Skeletal muscle satellite cell (primary cell): ENCODE measurements at regions not wholly inside any gene's neighbourhood (a gene's known extent, or its start where the extent isn't known, plus 50 kb on each side); places are given as distances from the start of the nearest gene placed in this dataset.

Experiments
- H3K27me3 ChIP-seq: 2 replicates; pipeline ENCODE4 v1.7.0; 2013; ENCODE audit warnings: low read length; ENCODE audit not compliant: control insufficient read depth, insufficient read depth
- H3K36me3 ChIP-seq: 2 replicates; pipeline ENCODE4 v1.7.0; 2013; ENCODE audit warnings: mild to moderate bottlenecking, control low read depth, low read length; ENCODE audit not compliant: insufficient read depth
- H3K4me1 ChIP-seq: 2 replicates; pipeline ENCODE4 v1.7.0; 2013; ENCODE audit warnings: low read length; ENCODE audit not compliant: control insufficient read depth, insufficient read depth
- H3K4me2 ChIP-seq: 2 replicates; pipeline ENCODE4 v1.7.0; 2013; ENCODE audit warnings: mild to moderate bottlenecking, low read length
- H3K4me3 ChIP-seq: 2 replicates; pipeline ENCODE4 v1.7.0; 2013; ENCODE audit warnings: low read length
- H3K9ac ChIP-seq: 2 replicates; pipeline ENCODE4 v1.7.0; 2013; ENCODE audit warnings: mild to moderate bottlenecking, low read depth, low read length, moderate library complexity
- H3K9me3 ChIP-seq: replicated peaks from 2 replicates; pipeline ENCODE4 v1.7.0; 2013; ENCODE audit warnings: mild to moderate bottlenecking, control low read depth, low read length

DNA sequence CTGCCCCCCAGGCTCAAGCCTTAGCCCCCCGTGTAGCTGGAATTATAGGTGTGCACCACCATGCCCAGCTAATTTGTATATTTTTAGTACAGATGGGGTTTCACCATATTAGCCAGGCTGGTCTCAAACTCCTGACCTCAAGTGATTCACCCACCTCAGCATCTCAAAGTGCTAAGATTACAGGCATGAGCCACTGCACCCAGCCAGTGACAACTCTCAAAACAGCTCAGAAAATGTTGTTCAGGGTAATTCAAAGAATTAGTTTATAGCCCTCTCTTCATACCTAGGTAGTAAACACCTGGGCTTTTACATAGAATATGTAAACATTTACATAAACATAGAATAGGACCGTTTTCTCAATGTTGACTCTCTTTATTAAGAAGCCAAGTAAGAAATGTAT, 168.7 kb downstream of the ENC1 start:
- no peaks in the 10 kb centered on the region for H3K4me1 ChIP-seq

GRCh38 chr5:74469234-74469994, 171.1 kb downstream of the ENC1 start:
- H3K9me3 ChIP-seq: no peaks in the 10 kb centered on the region
- no peak overlapping the region for H3K4me2 ChIP-seq
- no peak overlapping the region for H3K9ac ChIP-seq
- H3K27me3 ChIP-seq: no peaks in the 10 kb centered on the region
- H3K36me3 ChIP-seq: no peaks in the 10 kb centered on the region
- H3K4me1 ChIP-seq: no peaks in the 10 kb centered on the region
- H3K4me3 ChIP-seq: no peak overlapping the region

More for the DNA sequence above, 168.7 kb downstream of the ENC1 start:
- Histone ChIP-seq H3K27me3 (peaks cover 8% of the 10 kb centered on the region), H3K36me3 (no peaks in the 10 kb centered on the region), H3K9ac (no peak overlapping the region), H3K9me3 (no peaks in the 10 kb centered on the region), H3K4me3 (no peak overlapping the region), H3K4me2 (no peak overlapping the region)

DNA sequence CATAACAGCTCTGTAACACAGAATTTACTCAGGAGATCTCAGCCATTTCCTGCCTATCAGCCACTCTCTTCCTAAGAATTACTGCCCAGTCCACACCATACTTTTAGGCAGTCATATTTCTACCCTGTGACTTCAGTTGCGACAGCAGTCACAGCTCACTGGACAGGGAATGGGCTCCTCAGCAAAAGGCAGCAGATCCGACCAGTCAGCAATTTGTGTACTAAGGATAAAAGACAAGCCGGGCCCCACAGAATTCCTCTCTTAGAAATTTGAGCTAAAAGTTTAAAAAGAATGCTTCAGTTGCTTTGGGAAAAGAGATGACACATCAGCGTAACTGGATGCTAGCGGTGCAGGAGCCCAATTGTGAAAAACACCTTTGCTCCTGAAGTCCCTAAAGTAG, 172.1 kb downstream of the ENC1 start:
- no peak overlapping the region for H3K9ac ChIP-seq
- H3K36me3 ChIP-seq: no peaks in the 10 kb centered on the region
- H3K4me3 ChIP-seq: no peak overlapping the region
- no peaks in the 10 kb centered on the region for H3K9me3 ChIP-seq
- no peaks in the 10 kb centered on the region for H3K4me1 ChIP-seq
- no peaks in the 10 kb centered on the region for H3K27me3 ChIP-seq
- H3K4me2 ChIP-seq: no peak overlapping the region

- no peaks in the 10 kb centered on the region for H3K4me1 ChIP-seq
- H3K9ac ChIP-seq: no peak overlapping the region
- H3K27me3 ChIP-seq: peaks cover 19% of the 10 kb centered on the region
- H3K4me2 ChIP-seq: no peak overlapping the region
- no peak overlapping the region for H3K4me3 ChIP-seq
- H3K36me3 ChIP-seq: no peaks in the 10 kb centered on the region
- no peaks in the 10 kb centered on the region for H3K9me3 ChIP-seq
Measured at GRCh38 chr5:74465724-74466123, 174.8 kb downstream of the ENC1 start.

DNA sequence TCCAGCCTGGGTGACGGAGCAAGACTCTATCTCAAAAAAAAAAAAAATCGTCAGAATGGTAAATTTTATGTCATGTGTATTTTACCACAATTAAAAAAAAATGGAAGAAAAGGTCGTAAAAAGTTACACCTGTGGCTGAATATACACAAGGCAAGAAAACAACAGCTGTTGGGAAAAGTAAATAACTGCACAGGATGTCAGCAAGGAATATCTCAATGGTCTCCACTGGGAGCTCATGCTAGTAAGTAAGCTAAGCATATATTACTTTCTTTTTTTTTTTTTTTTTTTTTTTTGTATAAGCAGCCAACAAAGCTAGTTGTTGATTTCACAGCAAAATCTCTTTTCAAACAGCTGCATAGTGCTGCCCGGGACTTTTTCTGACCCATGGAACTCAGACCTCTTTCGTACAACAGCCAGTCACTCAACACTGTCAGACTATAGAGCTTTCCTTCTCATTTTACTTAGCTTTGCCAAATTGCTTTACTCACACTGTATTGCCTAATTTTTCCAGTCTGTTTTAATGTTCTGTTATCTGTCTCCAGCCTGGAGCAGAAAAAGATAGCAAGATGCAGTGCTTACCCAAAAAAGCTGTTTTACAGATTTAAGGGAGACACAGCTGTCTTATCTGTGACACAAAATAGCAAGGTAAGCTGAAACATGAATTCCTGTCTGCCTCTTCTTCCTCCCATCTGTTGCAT, 175.9 kb downstream of the ENC1 start:
- Histone ChIP-seq H3K4me2 (no peak overlapping the region), H3K9me3 (no peaks in the 10 kb centered on the region), H3K9ac (no peak overlapping the region), H3K36me3 (no peaks in the 10 kb centered on the region), H3K4me1 (no peaks in the 10 kb centered on the region), H3K4me3 (no peak overlapping the region), H3K27me3 (peaks cover 21% of the 10 kb centered on the region)

GRCh38 chr5:74462356-74462755, 178.2 kb downstream of the ENC1 start:
- Histone ChIP-seq H3K4me2 (no peak overlapping the region), H3K27me3 (peaks cover 21% of the 10 kb centered on the region), H3K9ac (no peak overlapping the region), H3K4me3 (no peak overlapping the region), H3K4me1 (no peaks in the 10 kb centered on the region), H3K36me3 (no peaks in the 10 kb centered on the region), H3K9me3 (no peaks in the 10 kb centered on the region)

GRCh38 chr5:74461251-74461650, 179.3 kb downstream of the ENC1 start:
- H3K4me1 ChIP-seq: no peaks in the 10 kb centered on the region
- H3K36me3 ChIP-seq: no peaks in the 10 kb centered on the region
- no peak overlapping the region for H3K4me3 ChIP-seq
- H3K4me2 ChIP-seq: no peak overlapping the region
- no peaks in the 10 kb centered on the region for H3K9me3 ChIP-seq
- H3K9ac ChIP-seq: no peak overlapping the region
- peaks cover 21% of the 10 kb centered on the region for H3K27me3 ChIP-seq

DNA sequence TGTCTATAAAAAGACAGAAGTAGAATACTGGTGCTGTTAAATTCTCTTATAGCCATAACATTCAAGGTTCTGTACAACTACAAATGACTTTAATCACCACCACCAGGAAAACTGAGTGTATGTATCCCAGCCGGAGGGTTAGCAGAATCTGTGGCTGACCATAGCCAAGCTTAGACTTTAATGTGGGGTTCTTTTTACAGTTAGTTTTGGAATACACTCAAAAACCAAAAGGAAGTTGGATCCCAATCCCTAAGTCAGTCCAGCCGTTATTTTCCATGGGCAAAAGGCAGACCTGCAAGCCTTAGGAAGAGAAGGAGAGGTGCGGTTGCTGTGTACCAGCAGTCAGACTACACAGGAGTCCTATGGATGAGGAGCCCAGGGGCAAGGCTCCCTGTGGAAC, 179.8 kb downstream of the ENC1 start:
- no peak overlapping the region for H3K9ac ChIP-seq
- no peaks in the 10 kb centered on the region for H3K4me1 ChIP-seq
- H3K4me2 ChIP-seq: no peak overlapping the region
- no peak overlapping the region for H3K4me3 ChIP-seq
- H3K27me3 ChIP-seq: peaks cover 21% of the 10 kb centered on the region
- no peaks in the 10 kb centered on the region for H3K36me3 ChIP-seq
- H3K9me3 ChIP-seq: no peaks in the 10 kb centered on the region

- Histone ChIP-seq H3K9me3 (no peaks in the 10 kb centered on the region), H3K36me3 (no peaks in the 10 kb centered on the region)
Measured at GRCh38 chr5:74459984-74460383, 180.5 kb downstream of the ENC1 start.

DNA sequence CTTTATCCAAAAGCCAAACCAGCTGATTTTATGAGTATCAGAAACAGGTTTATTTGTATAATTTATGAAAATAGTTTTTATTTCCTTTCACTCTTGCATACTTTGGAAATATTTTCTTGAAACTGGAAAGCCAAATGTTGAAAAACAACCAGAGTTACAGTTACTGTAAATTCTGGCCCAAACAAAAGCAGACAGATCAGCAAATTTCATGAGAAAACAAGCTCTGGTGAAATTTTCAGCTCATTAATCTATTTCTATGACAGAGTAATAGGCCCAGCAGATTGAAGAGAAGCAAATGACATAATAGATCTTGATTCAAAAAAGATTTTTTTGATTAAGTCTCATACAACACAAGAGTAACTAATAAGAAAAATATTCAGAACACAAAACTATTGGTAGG, 182.7 kb downstream of the ENC1 start:
- Histone ChIP-seq H3K36me3 (no peaks in the 10 kb centered on the region), H3K27me3 (peaks cover 19% of the 10 kb centered on the region), H3K4me3 (no peak overlapping the region), H3K4me1 (no peaks in the 10 kb centered on the region), H3K9me3 (no peaks in the 10 kb centered on the region), H3K4me2 (no peak overlapping the region), H3K9ac (no peak overlapping the region)

More at GRCh38 chr5:74459984-74460383, 180.5 kb downstream of the ENC1 start:
- Histone ChIP-seq H3K4me2 (no peak overlapping the region), H3K9ac (no peak overlapping the region), H3K4me1 (no peaks in the 10 kb centered on the region), H3K4me3 (no peak overlapping the region), H3K27me3 (peaks cover 21% of the 10 kb centered on the region)

GRCh38 chr5:74454263-74455030, 186.1 kb downstream of the ENC1 start:
- H3K27me3 ChIP-seq: no peaks in the 10 kb centered on the region
- H3K9me3 ChIP-seq: no peaks in the 10 kb centered on the region
- H3K9ac ChIP-seq: no peak overlapping the region
- H3K4me3 ChIP-seq: no peak overlapping the region
- no peaks in the 10 kb centered on the region for H3K36me3 ChIP-seq
- no peaks in the 10 kb centered on the region for H3K4me1 ChIP-seq
- no peak overlapping the region for H3K4me2 ChIP-seq
